ENCODE measurements at regions not wholly inside any gene's neighbourhood (a gene's known extent, or its start where the extent isn't known, plus 50 kb on each side); places are given as distances from the start of the nearest gene placed in this dataset.

GRCh38 chr3:56855856-56856512, 54.2 kb upstream of the ARHGEF3 start:
- ChIA-PET RAD21 (ENCODE audit: low non-redundant PET in 1 of 2, low total read pairs in 2 of 2, uncharacterized antibody in 2 of 2, unreplicated experiment in 2 of 2) (no interaction called here), CTCF (interaction anchor here (1.7 kb wide), 1 partner anchor 133 kb away, joined by 7 read pairs; no protein-coding TSS in a partner anchor), POLR2A (no interaction called here)
- no TSS peak for BruUV-seq (replicated peaks)
- no peaks in the 10 kb centered on the region for H3K9me2 ChIP-seq (ENCODE audit: insufficient read depth)
- H3K36me3 ChIP-seq (ENCODE audit: control insufficient read depth in 1 of 2, insufficient read depth in 2 of 2, low read length in 2 of 2) = no peaks in the 10 kb centered on the region
- DNase-seq (ENCODE audit: low read depth, low spot score) (no peak), ATAC-seq (peak; percentile 80)
- no peak overlapping the region for H3K27ac ChIP-seq (ENCODE audit: low read depth, low read length)
- H3K27me3 ChIP-seq (ENCODE audit: insufficient read depth, low read length) = no peaks in the 10 kb centered on the region
- intact Hi-C loops (cut with micrococcal nuclease) = loop anchor here (5.0 kb wide), 1 partner anchor 126 kb away; no protein-coding TSS in a partner anchor
- no peaks in the 10 kb centered on the region for H3K9me3 ChIP-seq (ENCODE audit: control insufficient read depth in 1 of 2, insufficient read depth in 1 of 2, low read depth in 1 of 2, low read length in 2 of 2)
- TF ChIP-seq, protein P1, sequence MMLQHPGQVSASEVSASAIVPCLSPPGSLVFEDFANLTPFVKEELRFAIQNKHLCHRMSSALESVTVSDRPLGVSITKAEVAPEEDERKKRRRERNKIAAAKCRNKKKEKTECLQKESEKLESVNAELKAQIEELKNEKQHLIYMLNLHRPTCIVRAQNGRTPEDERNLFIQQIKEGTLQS (IDR thresholded peaks at IDR 0.05) = no peak
- TF ChIP-seq TCF7L2 (IDR thresholded peaks at IDR 0.05; ENCODE audit: borderline replicate concordance, extremely low read depth, insufficient read depth, insufficient read length) (no peak), FOSL1 (IDR thresholded peaks at IDR 0.05; ENCODE audit: low read depth) (no peak), RAD21 (IDR thresholded peaks at IDR 0.05; ENCODE audit: low read depth) (peak; percentile 72)
- TF ChIP-seq, protein P2, sequence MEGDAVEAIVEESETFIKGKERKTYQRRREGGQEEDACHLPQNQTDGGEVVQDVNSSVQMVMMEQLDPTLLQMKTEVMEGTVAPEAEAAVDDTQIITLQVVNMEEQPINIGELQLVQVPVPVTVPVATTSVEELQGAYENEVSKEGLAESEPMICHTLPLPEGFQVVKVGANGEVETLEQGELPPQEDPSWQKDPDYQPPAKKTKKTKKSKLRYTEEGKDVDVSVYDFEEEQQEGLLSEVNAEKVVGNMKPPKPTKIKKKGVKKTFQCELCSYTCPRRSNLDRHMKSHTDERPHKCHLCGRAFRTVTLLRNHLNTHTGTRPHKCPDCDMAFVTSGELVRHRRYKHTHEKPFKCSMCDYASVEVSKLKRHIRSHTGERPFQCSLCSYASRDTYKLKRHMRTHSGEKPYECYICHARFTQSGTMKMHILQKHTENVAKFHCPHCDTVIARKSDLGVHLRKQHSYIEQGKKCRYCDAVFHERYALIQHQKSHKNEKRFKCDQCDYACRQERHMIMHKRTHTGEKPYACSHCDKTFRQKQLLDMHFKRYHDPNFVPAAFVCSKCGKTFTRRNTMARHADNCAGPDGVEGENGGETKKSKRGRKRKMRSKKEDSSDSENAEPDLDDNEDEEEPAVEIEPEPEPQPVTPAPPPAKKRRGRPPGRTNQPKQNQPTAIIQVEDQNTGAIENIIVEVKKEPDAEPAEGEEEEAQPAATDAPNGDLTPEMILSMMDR (IDR thresholded peaks at IDR 0.05 in 2 of 3, conservative IDR thresholded peaks at IDR 0.05 in 1 of 3; ENCODE audit: borderline replicate concordance in 1 of 3, insufficient read depth in 1 of 3, low read depth in 2 of 3, low read length in 2 of 3) = peak; percentile 61 to 96 (median 87); a peak in 5 of 6 replicates
- no peaks in the 10 kb centered on the region for H4K20me1 ChIP-seq (ENCODE audit: insufficient read depth)
- no peaks in the 10 kb centered on the region for H3K79me2 ChIP-seq (ENCODE audit: insufficient read depth, low read length)
- no peak overlapping the region for H2AFZ ChIP-seq (ENCODE audit: low read depth, low read length, poor library complexity, severe bottlenecking)
- no peak overlapping the region for H3K9ac ChIP-seq (ENCODE audit: low read length)
- no peak overlapping the region for H3K4me3 ChIP-seq (replicated peaks in 1 of 2; ENCODE audit: low read depth in 1 of 2, low read length in 2 of 2)
- peaks cover 9 to 32% of the 10 kb centered on the region in 2 experiments; a peak in 3 of 4 replicates for H3K4me1 ChIP-seq (ENCODE audit: control insufficient read depth in 1 of 2, insufficient read depth in 2 of 2, low read length in 2 of 2)
- H3K4me2 ChIP-seq (ENCODE audit: low read length) = peak overlapping the region; percentile 27; the same call in 1 of the 2 replicates

Measured in HCT116 (cell line).